Ovary (tissue), 7 donors: ENCODE measurements at regions not wholly inside any gene's neighbourhood (a gene's known extent, or its start where the extent isn't known, plus 50 kb on each side); places are given as distances from the start of the nearest gene placed in this dataset.

Experiments
- DNase-seq, 5 donors: peaks; one replicate each; pipeline ENCODE4 v3.0.0-alpha.2; 2019 to 2020
- H3K27ac ChIP-seq, 2 donors: fragments of 200-600 bp; one replicate each; pipeline versions ENCODE4 v1.5.1 to v1.8.0; 2019 to 2022
- H3K27me3 ChIP-seq: fragments of 200-600 bp; one replicate; pipeline ENCODE4 v1.8.0; 2022
- H3K36me3 ChIP-seq: fragments of 200-600 bp; sonication (generic); one replicate; pipeline ENCODE4 v1.5.1; 2019
- H3K4me1 ChIP-seq: one replicate; pipeline ENCODE4 v1.8.1; 2013; ENCODE audit warnings: mild to moderate bottlenecking, moderate library complexity; ENCODE audit not compliant: insufficient read depth
- H3K4me3 ChIP-seq: fragments of 200-600 bp; sonication (generic); one replicate; pipeline ENCODE4 v1.5.1; 2017
- H3K9me3 ChIP-seq, 2 donors: fragments of 200-600 bp in 1 of 2; sonication (generic) in 1 of 2; one replicate each; pipeline versions ENCODE4 v1.5.1 to v1.8.1; 2013 to 2019; ENCODE audit warnings: mild to moderate bottlenecking in 1 of 2, moderate library complexity in 1 of 2
- CTCF ChIP-seq, 3 donors: fragments of 450-650 bp in 2 of 3; fragments of 200-600 bp in 1 of 3; IDR thresholded peaks; one replicate each; pipeline versions ENCODE4 v1.5.1 to v1.8.0; 2016 to 2022; ENCODE audit warnings: antibody characterized with exemption in 3 of 3, mild to moderate bottlenecking in 1 of 3
- EP300 ChIP-seq: sonication (generic); formaldehyde crosslinking; IDR thresholded peaks from one replicate; pipeline ENCODE4 v1.6.1; 2017; ENCODE audit warnings: antibody characterized with exemption
- POLR2A ChIP-seq: fragments of 450-650 bp; IDR thresholded peaks from one replicate; pipeline ENCODE4 v1.6.1; 2017; ENCODE audit warnings: antibody characterized with exemption, mild to moderate bottlenecking, moderate library complexity
- WGBS, 3 donors: extraction: QIAGEN DNeasy Blood & Tissue Kit in 1 of 3; methylation state at CpG; one replicate each; pipeline versions ENCODE4 v1.1.5 to v1.1.7; 2013 to 2017; 5-methylcytosine and 5-hydroxymethylcytosine counted together
- intact Hi-C, 4 donors: fragments of 100-400 bp; cut with DNase I; formaldehyde crosslinking; loops; one replicate each; pipeline versions ENCODE4 v1.11.0 to v1.15.1; 2022 to 2023
- donor health status: DM: no; HTN: no; CAD: no; lungs with moderate emphysema.
- donor health status: DM: no; HTN: no; CAD: no.
- donor health status: Bipolar disorder and iron deficiency.
- donor health status: DM: no; HTN: no; CAD: no.
- donor health status: DM: yes; HTN: yes; CAD: no.

GRCh38 chr1:222257027-222257426 lies 290.9 kb downstream of the HHIPL2 start:
- Histone ChIP-seq H3K27me3 (no peaks in the 10 kb centered on the region), H3K27ac (no peak overlapping the region), H3K36me3 (no peaks in the 10 kb centered on the region), H3K4me1 (no peaks in the 10 kb centered on the region), H3K9me3 (no peaks in the 10 kb centered on the region), H3K4me3 (no peak overlapping the region)
- no peak for DNase-seq
- intact Hi-C loops, result no loop called here
- 49 to 64% (median 61%) methylated on average over 2 of the region's 2 CpGs for WGBS, 3 donors
- TF ChIP-seq CTCF (IDR thresholded peaks at IDR 0.05) (no peak), EP300 (no peak), POLR2A (no peak)

- 75 to 77% (median 76%) methylated on average over 1 of the region's 1 CpG for WGBS, 3 donors
- intact Hi-C loops, result no loop called here
- H3K4me3 ChIP-seq, result no peak overlapping the region
These were observed 291.8 kb downstream of the HHIPL2 start for GRCh38 chr1:222256058-222256457.

GRCh38 chr1:222252788-222253187 lies 295.1 kb downstream of the HHIPL2 start:
- no peak for TF ChIP-seq EP300
- no peak for TF ChIP-seq POLR2A
- TF ChIP-seq CTCF (IDR thresholded peaks at IDR 0.05), result no peak
- DNase-seq, result no peak
- no peak overlapping the region for H3K27ac ChIP-seq
- H3K27me3 ChIP-seq, result no peaks in the 10 kb centered on the region
- WGBS, 3 donors, result 88 to 94% (median 93%) methylated on average over 4 of the region's 4 CpGs
- H3K4me3 ChIP-seq, result no peak overlapping the region
- H3K4me1 ChIP-seq, result no peaks in the 10 kb centered on the region
- no peaks in the 10 kb centered on the region for H3K36me3 ChIP-seq
- no peaks in the 10 kb centered on the region for H3K9me3 ChIP-seq
- intact Hi-C loops, result no loop called here

More at GRCh38 chr1:222256058-222256457, 291.8 kb downstream of the HHIPL2 start:
- DNase-seq, result no peak
- H3K4me1 ChIP-seq, result no peaks in the 10 kb centered on the region
- no peaks in the 10 kb centered on the region for H3K36me3 ChIP-seq
- no peaks in the 10 kb centered on the region for H3K9me3 ChIP-seq
- no peak overlapping the region for H3K27ac ChIP-seq
- TF ChIP-seq EP300, result no peak
- TF ChIP-seq POLR2A, result no peak
- TF ChIP-seq CTCF (IDR thresholded peaks at IDR 0.05), result no peak
- no peaks in the 10 kb centered on the region for H3K27me3 ChIP-seq

- TF ChIP-seq POLR2A (no peak), EP300 (no peak), CTCF (IDR thresholded peaks at IDR 0.05) (no peak)
- Histone ChIP-seq H3K9me3 (no peaks in the 10 kb centered on the region), H3K4me1 (no peaks in the 10 kb centered on the region), H3K36me3 (no peaks in the 10 kb centered on the region), H3K27ac (no peak overlapping the region), H3K27me3 (no peaks in the 10 kb centered on the region), H3K4me3 (no peak overlapping the region)
- intact Hi-C loops, result no loop called here
- 94 to 97% (median 94%) methylated on average over 2 of the region's 2 CpGs for whole genome bisulfite sequencing, 3 donors
- no peak for DNase-seq
These were observed 296.1 kb downstream of the HHIPL2 start for GRCh38 chr1:222251847-222252246.

- Histone ChIP-seq H3K4me1 (no peaks in the 10 kb centered on the region), H3K36me3 (no peaks in the 10 kb centered on the region), H3K4me3 (no peak overlapping the region), H3K27ac (no peak overlapping the region), H3K27me3 (no peaks in the 10 kb centered on the region), H3K9me3 (no peaks in the 10 kb centered on the region)
- TF ChIP-seq POLR2A, result no peak
- TF ChIP-seq CTCF (IDR thresholded peaks at IDR 0.05), result no peak
- TF ChIP-seq EP300, result no peak
- intact Hi-C loops, result no loop called here
- no peak for DNase-seq
These were observed 297.5 kb downstream of the HHIPL2 start for GRCh38 chr1:222250376-222250775.
